Activated CD8-positive, alpha-beta memory T cell treated with anti-CD3 and anti-CD28 coated beads, Interleukin-2, amount 10 ng/mL, durations not matched to agents 7 days and 5 days (primary cell): ENCODE measurements at regions not wholly inside any gene's neighbourhood (a gene's known extent, or its start where the extent isn't known, plus 50 kb on each side); places are given as distances from the start of the nearest gene placed in this dataset.
"Not testable (repeated sequence)": the region's sequence is repeated elsewhere in the genome, so short reads cannot be mapped to it uniquely, and the experiment has no call there.

Source experiments
- ATAC-seq: fragments of 150-1000 bp; cut with Tn5 transposase; one replicate; pipeline ENCODE4 v1.10.0; 2021; ENCODE audit warnings: moderate library complexity
- CTCF ChIA-PET: fragments of 350-600 bp; sonication (Branson Sonifier 250); formaldehyde crosslinking; loops from one replicate; lab custom pipeline; 2021; ENCODE audit warnings: antibody characterized with exemption; lab: Charles Lee
- DNase-seq: peaks from one replicate; pipeline ENCODE4 v3.0.0-alpha.2; 2020
- H3K27ac Mint-ChIP-seq: one replicate; pipeline ENCODE4 v1.8.0; 2021; ENCODE audit warnings: mild to moderate bottlenecking, mixed read lengths
- H3K27me3 Mint-ChIP-seq: one replicate; pipeline ENCODE4 v1.8.0; 2021; ENCODE audit warnings: mixed read lengths
- H3K36me3 Mint-ChIP-seq: one replicate; pipeline ENCODE4 v1.8.0; 2021; ENCODE audit warnings: mild to moderate bottlenecking, mixed read lengths
- H3K4me1 Mint-ChIP-seq: one replicate; pipeline ENCODE4 v1.8.0; 2021; ENCODE audit warnings: mixed read lengths
- H3K4me3 Mint-ChIP-seq: one replicate; pipeline ENCODE4 v1.8.0; 2021; ENCODE audit warnings: mild to moderate bottlenecking, moderate library complexity, mixed read lengths
- H3K9me3 Mint-ChIP-seq: one replicate; pipeline ENCODE4 v1.8.0; 2022; ENCODE audit warnings: low read depth, mixed read lengths

DNA sequence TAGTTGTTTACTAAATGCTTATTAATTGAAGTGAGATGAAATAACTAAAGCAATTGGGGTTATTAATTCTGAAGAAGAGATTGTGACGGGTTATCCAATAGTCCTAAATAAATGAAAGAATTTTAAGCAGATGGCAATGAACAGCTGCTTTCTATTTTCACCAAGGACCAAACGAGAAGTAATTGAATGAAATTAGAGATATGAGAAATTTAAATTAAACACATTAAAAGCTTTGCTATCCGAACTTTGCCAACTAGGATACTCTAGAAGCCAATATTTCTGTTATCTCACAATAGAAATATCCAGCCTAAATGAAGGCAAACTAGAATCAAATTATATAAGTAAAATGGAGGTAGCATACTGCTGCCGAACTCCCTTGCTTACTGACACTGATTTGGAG, 103.2 kb downstream of the GPR37 start:
- Mint-ChIP-seq H3K4me1 (no peaks in the 10 kb centered on the region), H3K4me3 (no peak overlapping the region), H3K36me3 (no peaks in the 10 kb centered on the region), H3K27me3 (peaks cover 2% of the 10 kb centered on the region), H3K9me3 (no peaks in the 10 kb centered on the region), H3K27ac (no peak overlapping the region)
- ATAC-seq (no peak), DNase-seq (no peak)
- CTCF ChIA-PET, result no interaction called here

- H3K4me3 Mint-ChIP-seq, result no peak overlapping the region
- ATAC-seq (no peak), DNase-seq (no peak)
- CTCF ChIA-PET, result no interaction called here
- no peaks in the 10 kb centered on the region for H3K4me1 Mint-ChIP-seq
- no peak overlapping the region for H3K27ac Mint-ChIP-seq
- H3K27me3 Mint-ChIP-seq, result no peaks in the 10 kb centered on the region
- H3K9me3 Mint-ChIP-seq, result no peaks in the 10 kb centered on the region
- H3K36me3 Mint-ChIP-seq, result no peaks in the 10 kb centered on the region
Measured at GRCh38 chr7:124655990-124656389, 109.6 kb downstream of the GPR37 start.

- ATAC-seq (no peak), DNase-seq (no peak)
- H3K27ac Mint-ChIP-seq, result no peak overlapping the region
- CTCF ChIA-PET, result no interaction called here
- peaks cover 7% of the 10 kb centered on the region for H3K4me1 Mint-ChIP-seq
- no peaks in the 10 kb centered on the region for H3K36me3 Mint-ChIP-seq
- no peak overlapping the region for H3K4me3 Mint-ChIP-seq
- H3K9me3 Mint-ChIP-seq, result no peaks in the 10 kb centered on the region
- H3K27me3 Mint-ChIP-seq, result no peaks in the 10 kb centered on the region
Measured at GRCh38 chr7:124652237-124652636, 113.4 kb downstream of the GPR37 start.

DNA sequence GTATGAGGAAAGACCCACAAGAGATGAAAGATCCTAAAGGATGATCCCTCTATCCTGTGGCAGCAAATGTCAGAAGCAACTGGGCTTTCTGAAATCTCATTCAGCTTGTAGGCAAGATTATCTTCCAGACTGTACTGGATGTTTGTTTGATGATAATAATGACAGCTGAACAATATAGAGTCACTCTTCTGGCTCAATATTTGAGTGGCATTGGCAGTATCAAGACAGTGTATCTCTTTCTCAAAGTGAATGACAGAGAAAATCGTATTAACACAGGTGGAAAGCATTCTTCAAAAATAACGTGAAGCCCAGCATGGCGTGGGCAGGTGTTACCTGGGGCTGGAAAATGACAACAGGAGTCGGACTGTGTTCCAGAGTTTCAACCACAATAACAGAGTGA, 114.5 kb downstream of the GPR37 start:
- Mint-ChIP-seq H3K9me3 (no peaks in the 10 kb centered on the region), H3K27ac (no peak overlapping the region), H3K4me3 (no peak overlapping the region), H3K36me3 (no peaks in the 10 kb centered on the region), H3K4me1 (peaks cover 7% of the 10 kb centered on the region), H3K27me3 (no peaks in the 10 kb centered on the region)
- ATAC-seq (no peak), DNase-seq (no peak)
- CTCF ChIA-PET, result no interaction called here

DNA sequence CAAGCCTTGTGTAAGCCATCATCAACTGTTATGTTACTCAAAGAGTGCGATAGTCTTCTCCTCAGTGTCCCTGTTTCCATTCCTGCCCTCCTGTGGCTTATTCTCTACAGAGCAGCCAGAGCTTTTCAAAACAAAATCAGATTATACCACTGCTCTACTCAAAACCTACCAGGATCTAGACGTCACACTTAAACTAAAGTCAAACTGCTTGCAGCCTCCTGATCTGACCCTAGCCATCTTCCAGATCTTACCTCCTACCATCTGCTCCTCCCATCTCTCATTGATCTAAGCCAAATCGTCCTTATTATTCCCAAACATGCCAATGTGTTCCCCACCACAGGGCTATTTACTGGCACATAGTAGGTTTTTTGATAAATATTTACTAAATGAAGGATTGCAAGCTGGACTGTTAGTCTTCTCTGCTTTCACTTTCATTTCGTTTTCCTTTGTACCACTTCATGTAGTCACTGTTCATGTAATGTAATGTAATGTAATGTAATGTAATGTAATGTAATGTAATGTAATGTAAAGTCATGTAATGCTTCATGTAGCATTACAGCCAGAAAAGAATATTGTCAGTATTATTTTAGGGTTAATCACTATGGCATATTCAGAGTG, 116.1 kb downstream of the GPR37 start:
- H3K27me3 Mint-ChIP-seq, result no peaks in the 10 kb centered on the region
- no peaks in the 10 kb centered on the region for H3K9me3 Mint-ChIP-seq
- ATAC-seq (no peak), DNase-seq (no peak)
- CTCF ChIA-PET, result no interaction called here
- no peaks in the 10 kb centered on the region for H3K36me3 Mint-ChIP-seq
- peak overlapping the region; percentile 37 for H3K27ac Mint-ChIP-seq
- H3K4me1 Mint-ChIP-seq, result peaks cover 7% of the 10 kb centered on the region
- H3K4me3 Mint-ChIP-seq, result peak overlapping the region; percentile 67

GRCh38 chr7:124647630-124648306, 117.8 kb downstream of the GPR37 start:
- Mint-ChIP-seq H3K36me3 (no peaks in the 10 kb centered on the region), H3K4me1 (peaks cover 7% of the 10 kb centered on the region), H3K27ac (no peak overlapping the region), H3K9me3 (no peaks in the 10 kb centered on the region), H3K27me3 (no peaks in the 10 kb centered on the region), H3K4me3 (no peak overlapping the region)
- CTCF ChIA-PET, result no interaction called here
- ATAC-seq (no peak), DNase-seq (no peak)

GRCh38 chr7:124645704-124646103, 119.9 kb downstream of the GPR37 start:
- peaks cover 7% of the 10 kb centered on the region for H3K4me1 Mint-ChIP-seq
- ATAC-seq (no peak), DNase-seq (no peak)
- no peaks in the 10 kb centered on the region for H3K27me3 Mint-ChIP-seq
- CTCF ChIA-PET, result no interaction called here
- no peak overlapping the region for H3K4me3 Mint-ChIP-seq
- no peak overlapping the region for H3K27ac Mint-ChIP-seq
- H3K36me3 Mint-ChIP-seq, result no peaks in the 10 kb centered on the region
- H3K9me3 Mint-ChIP-seq, result no peaks in the 10 kb centered on the region

- ATAC-seq, result no peak
- CTCF ChIA-PET, result no interaction called here
- Mint-ChIP-seq H3K9me3 (no peaks in the 10 kb centered on the region), H3K27me3 (no peaks in the 10 kb centered on the region), H3K4me1 (no peaks in the 10 kb centered on the region), H3K27ac (no peak overlapping the region), H3K4me3 (no peak overlapping the region), H3K36me3 (no peaks in the 10 kb centered on the region)
- no peak for DNase-seq
Measured at GRCh38 chr7:124643311-124643811, 122.2 kb downstream of the GPR37 start.

GRCh38 chr7:124635416-124635815, 130.2 kb downstream of the GPR37 start:
- H3K4me1 Mint-ChIP-seq, result no peaks in the 10 kb centered on the region
- H3K27ac Mint-ChIP-seq, result no peak overlapping the region
- H3K9me3 Mint-ChIP-seq, result no peaks in the 10 kb centered on the region
- ATAC-seq (no peak), DNase-seq (no peak)
- H3K27me3 Mint-ChIP-seq, result no peaks in the 10 kb centered on the region
- CTCF ChIA-PET, result no interaction called here
- no peak overlapping the region for H3K4me3 Mint-ChIP-seq
- no peaks in the 10 kb centered on the region for H3K36me3 Mint-ChIP-seq

DNA sequence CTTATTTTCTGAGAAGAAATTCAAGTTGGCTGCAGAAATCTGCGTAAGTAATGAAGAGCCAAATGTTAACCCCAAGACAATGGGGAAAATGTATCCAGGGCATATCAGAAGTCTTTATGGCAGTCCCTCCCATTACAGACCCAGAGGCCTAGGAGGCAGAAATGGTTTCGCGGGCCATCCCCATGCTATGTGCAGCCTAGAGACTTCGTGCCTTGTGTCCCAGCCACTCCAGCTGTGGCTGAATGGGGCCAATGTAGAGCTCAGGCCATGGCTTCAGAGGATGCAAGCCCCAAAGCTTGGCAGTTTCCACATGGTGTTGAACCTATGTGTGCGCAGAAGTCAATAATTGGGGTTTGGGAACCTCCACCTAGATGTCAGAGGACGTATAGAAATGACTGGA, 131.9 kb downstream of the GPR37 start:
- no peak for DNase-seq
- H3K27me3 Mint-ChIP-seq, result no peaks in the 10 kb centered on the region
- H3K36me3 Mint-ChIP-seq, result no peaks in the 10 kb centered on the region
- CTCF ChIA-PET, result no interaction called here
- H3K27ac Mint-ChIP-seq, result no peak overlapping the region
- no peaks in the 10 kb centered on the region for H3K4me1 Mint-ChIP-seq
- no peak overlapping the region for H3K4me3 Mint-ChIP-seq
- no peaks in the 10 kb centered on the region for H3K9me3 Mint-ChIP-seq
- ATAC-seq, result no peak

DNA sequence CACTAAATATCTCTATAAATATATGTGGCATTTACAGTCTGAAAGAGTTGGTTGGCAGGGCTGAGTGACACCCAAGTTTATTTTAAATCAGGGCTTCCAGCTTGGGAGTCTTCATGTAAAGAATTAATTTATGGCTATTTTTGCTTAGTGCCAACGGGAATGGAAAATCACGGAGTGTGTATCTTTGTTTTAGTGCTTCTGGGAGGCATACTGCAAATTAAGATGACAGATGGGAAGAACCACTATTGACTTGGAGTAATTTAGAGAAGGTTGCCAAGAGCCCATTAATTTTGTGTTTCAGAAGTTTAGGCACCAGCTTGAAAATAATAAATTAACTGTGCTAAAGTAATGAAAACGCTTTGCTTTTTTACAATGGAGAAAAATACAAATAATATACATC, 135.2 kb downstream of the GPR37 start:
- no peaks in the 10 kb centered on the region for H3K36me3 Mint-ChIP-seq
- H3K27ac Mint-ChIP-seq, result no peak overlapping the region
- DNase-seq (no peak), ATAC-seq (no peak)
- CTCF ChIA-PET, result no interaction called here
- H3K27me3 Mint-ChIP-seq, result no peaks in the 10 kb centered on the region
- no peaks in the 10 kb centered on the region for H3K4me1 Mint-ChIP-seq
- H3K4me3 Mint-ChIP-seq, result no peak overlapping the region
- no peaks in the 10 kb centered on the region for H3K9me3 Mint-ChIP-seq

- Mint-ChIP-seq H3K4me3 (no peak overlapping the region), H3K27me3 (no peaks in the 10 kb centered on the region), H3K36me3 (no peaks in the 10 kb centered on the region), H3K4me1 (no peaks in the 10 kb centered on the region), H3K27ac (no peak overlapping the region), H3K9me3 (peaks cover 2% of the 10 kb centered on the region)
- CTCF ChIA-PET, result no interaction called here
- no peak for DNase-seq
- no peak for ATAC-seq
Measured at GRCh38 chr7:124618871-124619270, 146.7 kb downstream of the GPR37 start.

- H3K36me3 Mint-ChIP-seq, H3K4me1 Mint-ChIP-seq, H3K4me3 Mint-ChIP-seq, CTCF ChIA-PET, DNase-seq, H3K27me3 Mint-ChIP-seq, H3K27ac Mint-ChIP-seq, H3K9me3 Mint-ChIP-seq, ATAC-seq: not testable (repeated sequence)
Measured at GRCh38 chr7:124618051-124618450, 147.5 kb downstream of the GPR37 start.

DNA sequence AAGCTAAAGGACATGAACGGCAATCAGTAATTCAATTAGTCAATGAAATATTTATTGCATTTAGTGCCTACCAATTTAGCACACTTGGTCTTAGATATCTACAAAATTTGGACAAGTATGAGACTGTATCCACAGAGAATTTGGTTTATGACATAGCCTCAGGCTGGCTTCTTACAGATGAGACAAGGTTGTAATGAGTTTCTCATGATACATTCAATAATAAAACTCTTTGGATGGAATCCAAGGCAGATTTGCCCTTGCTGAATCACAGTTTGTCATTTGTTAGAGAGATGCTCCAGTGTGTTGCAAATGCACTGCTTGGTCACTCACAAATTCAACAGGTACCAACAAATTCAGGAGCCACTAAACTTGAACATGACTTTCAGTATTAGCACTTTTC, 162.5 kb downstream of the GPR37 start:
- no peaks in the 10 kb centered on the region for H3K36me3 Mint-ChIP-seq
- CTCF ChIA-PET, result no interaction called here
- no peaks in the 10 kb centered on the region for H3K27me3 Mint-ChIP-seq
- no peak overlapping the region for H3K27ac Mint-ChIP-seq
- no peaks in the 10 kb centered on the region for H3K9me3 Mint-ChIP-seq
- H3K4me1 Mint-ChIP-seq, result no peaks in the 10 kb centered on the region
- DNase-seq (no peak), ATAC-seq (no peak)
- H3K4me3 Mint-ChIP-seq, result no peak overlapping the region
